H9 (cell line): ENCODE measurements at regions not wholly inside any gene's neighbourhood (a gene's known extent, or its start where the extent isn't known, plus 50 kb on each side); places are given as distances from the start of the nearest gene placed in this dataset.

ENCODE experiments used
- DNase-seq: peaks from one replicate; pipeline ENCODE4 v3.0.0-alpha.2; 2017
- H2AFZ ChIP-seq: one replicate; pipeline ENCODE4 v1.6.1; 2013; ENCODE audit warnings: mild to moderate bottlenecking, low read length, control low read depth, moderate library complexity
- H2AK5ac ChIP-seq: 2 replicates; pipeline ENCODE4 v1.6.1; 2013; ENCODE audit warnings: low read length, control low read depth, mixed read lengths; ENCODE audit not compliant: insufficient read length
- H2BK120ac ChIP-seq: one replicate; pipeline ENCODE4 v1.6.1; 2013; ENCODE audit warnings: low read depth, mild to moderate bottlenecking, low read length, control low read depth, inconsistent platforms; ENCODE audit not compliant: poor library complexity, severe bottlenecking
- H2BK12ac ChIP-seq: 2 replicates; pipeline ENCODE4 v1.6.1; 2013; ENCODE audit warnings: low read length, control low read depth, mixed read lengths, low read depth; ENCODE audit not compliant: insufficient read length
- H2BK15ac ChIP-seq: 2 replicates; pipeline ENCODE4 v1.6.1; 2013; ENCODE audit warnings: low read depth, low read length, control low read depth
- H2BK20ac ChIP-seq: one replicate; pipeline ENCODE4 v1.6.1; 2013; ENCODE audit warnings: low read depth, mild to moderate bottlenecking, low read length, control low read depth, inconsistent platforms; ENCODE audit not compliant: poor library complexity, severe bottlenecking
- H2BK5ac ChIP-seq: 2 replicates; pipeline ENCODE4 v1.6.1; 2013; ENCODE audit warnings: low read length, control low read depth, mixed read lengths; ENCODE audit not compliant: insufficient read length
- H3K14ac ChIP-seq: 2 replicates; pipeline ENCODE4 v1.6.1; 2013; ENCODE audit warnings: low read length, control low read depth; ENCODE audit not compliant: insufficient read depth
- H3K18ac ChIP-seq: 2 replicates; pipeline ENCODE4 v1.6.1; 2013; ENCODE audit warnings: low read depth, mild to moderate bottlenecking, mixed read lengths, low read length, control low read depth; ENCODE audit not compliant: insufficient read length
- H3K23ac ChIP-seq: 2 replicates; pipeline ENCODE4 v1.6.1; 2013; ENCODE audit warnings: low read length, control low read depth, mixed read lengths, low read depth; ENCODE audit not compliant: insufficient read length
- H3K23me2 ChIP-seq: 2 replicates; pipeline ENCODE4 v1.6.1; 2013; ENCODE audit warnings: low read depth, mild to moderate bottlenecking, mixed read lengths, low read length, control low read depth; ENCODE audit not compliant: insufficient read length, poor library complexity, severe bottlenecking
- H3K27ac ChIP-seq: 2 replicates; pipeline ENCODE4 v1.5.1; 2013; ENCODE audit warnings: low read length, control low read depth, mixed read lengths, low read depth; ENCODE audit not compliant: insufficient read length
- H3K27me3 ChIP-seq: 2 replicates; pipeline ENCODE4 v1.6.1; 2013; ENCODE audit warnings: low read length, control low read depth, inconsistent platforms; ENCODE audit not compliant: insufficient read depth
- H3K4ac ChIP-seq: 2 replicates; pipeline ENCODE4 v1.6.1; 2013; ENCODE audit warnings: low read depth, mild to moderate bottlenecking, control low read depth, inconsistent platforms, low read length, moderate library complexity
- H3K4me1 ChIP-seq: 2 replicates; pipeline ENCODE4 v1.6.1; 2013; ENCODE audit warnings: low read length, control low read depth, inconsistent platforms; ENCODE audit not compliant: insufficient read depth
- H3K4me2 ChIP-seq: 2 replicates; pipeline ENCODE4 v1.6.1; 2013; ENCODE audit warnings: low read length, control low read depth, mixed read lengths; ENCODE audit not compliant: insufficient read length, insufficient read depth
- H3K56ac ChIP-seq: 2 replicates; pipeline ENCODE4 v1.6.1; 2013; ENCODE audit warnings: low read depth, mild to moderate bottlenecking, mixed read lengths, low read length, control low read depth; ENCODE audit not compliant: insufficient read length
- H3K79me1 ChIP-seq: 2 replicates; pipeline ENCODE4 v1.6.1; 2013; ENCODE audit warnings: low read depth, mild to moderate bottlenecking, moderate library complexity, low read length, control low read depth, inconsistent platforms; ENCODE audit not compliant: insufficient read depth, poor library complexity, severe bottlenecking
- H3K79me2 ChIP-seq: 2 replicates; pipeline ENCODE4 v1.6.1; 2013; ENCODE audit warnings: low read length, control low read depth, inconsistent platforms; ENCODE audit not compliant: insufficient read depth
- H3K9ac ChIP-seq: 2 replicates; pipeline ENCODE4 v1.6.1; 2013; ENCODE audit warnings: low read length, control low read depth, mixed read lengths; ENCODE audit not compliant: insufficient read length; ENCODE audit errors: extremely low read depth
- H3K9me3 ChIP-seq: one replicate; pipeline ENCODE4 v1.6.1; 2013; ENCODE audit warnings: low read depth, low read length, inconsistent platforms; ENCODE audit not compliant: control insufficient read depth
- H3T11ph ChIP-seq: one replicate; pipeline ENCODE4 v1.6.1; 2013; ENCODE audit warnings: mild to moderate bottlenecking, low read length, control low read depth, inconsistent platforms
- H4K20me1 ChIP-seq: one replicate; pipeline ENCODE4 v1.6.1; 2013; ENCODE audit not compliant: control insufficient read depth, insufficient read length, insufficient read depth
- H4K5ac ChIP-seq: 2 replicates; pipeline ENCODE4 v1.6.1; 2013; ENCODE audit warnings: low read depth, mild to moderate bottlenecking, mixed read lengths, low read length, control low read depth; ENCODE audit not compliant: insufficient read length
- H4K8ac ChIP-seq: replicated peaks from 2 replicates; pipeline ENCODE4 v1.6.1; 2013; ENCODE audit warnings: low read length, control low read depth, mixed read lengths, low read depth; ENCODE audit not compliant: insufficient read length
- H4K91ac ChIP-seq: 2 replicates; pipeline ENCODE4 v1.6.1; 2013; ENCODE audit warnings: low read depth, mild to moderate bottlenecking, moderate library complexity, mixed read lengths, low read length, control low read depth; ENCODE audit not compliant: insufficient read length
- H3K27ac Mint-ChIP-seq, 3 experiments: 2 replicates in 2 of 3; 3 replicates in 1 of 3; pipeline ENCODE4 v1.8.0; 2020 to 2021; ENCODE audit warnings: mixed read lengths in 3 of 3, mild to moderate bottlenecking in 1 of 3, moderate library complexity in 1 of 3
- H3K27me3 Mint-ChIP-seq: 2 replicates; pipeline ENCODE4 v1.8.0; 2021; ENCODE audit warnings: low read depth, mild to moderate bottlenecking, moderate library complexity, mixed read lengths
- H3K36me3 Mint-ChIP-seq, 3 experiments: 2 replicates in 2 of 3; 3 replicates in 1 of 3; pipeline ENCODE4 v1.8.0; 2020 to 2021; ENCODE audit warnings: low read depth in 3 of 3, mixed read lengths in 3 of 3; ENCODE audit not compliant: insufficient read depth in 1 of 3
- H3K4me1 Mint-ChIP-seq, 2 experiments: 2 replicates each; pipeline ENCODE4 v1.8.0; 2020; ENCODE audit warnings: mixed read lengths in 2 of 2
- H3K4me3 Mint-ChIP-seq, 2 experiments: 2 replicates in 1 of 2; 3 replicates in 1 of 2; pipeline ENCODE4 v1.8.0; 2020 to 2021; ENCODE audit warnings: mild to moderate bottlenecking in 2 of 2, mixed read lengths in 2 of 2, moderate library complexity in 1 of 2
- H3K9me3 Mint-ChIP-seq, 2 experiments: 2 replicates in 1 of 2; 3 replicates in 1 of 2; pipeline ENCODE4 v1.8.0; 2020; ENCODE audit warnings: mild to moderate bottlenecking in 2 of 2, mixed read lengths in 2 of 2, moderate library complexity in 1 of 2
- WGBS: extraction: QIAGEN DNeasy Blood & Tissue Kit; methylation state at CpG from one replicate; pipeline ENCODE4 v1.1.7; 2013; ENCODE audit warnings: missing lambda C conversion rate, low lambda C conversion rate, mixed read lengths; ENCODE audit not compliant: insufficient read length; ENCODE audit errors: extremely low coverage; 5-methylcytosine and 5-hydroxymethylcytosine counted together
- TF ChIP-seq, protein P1 (sequence below): fragments of 200-600 bp; sonication (generic); conservative IDR thresholded peaks from 3 replicates; pipeline ENCODE4 v1.8.0; 2021; ENCODE audit warnings: antibody characterized with exemption, mild to moderate bottlenecking

- H4K5ac ChIP-seq: no peak overlapping the region
- no peak overlapping the region for H3K23ac ChIP-seq
- no peak overlapping the region for H2BK20ac ChIP-seq
- H4K8ac ChIP-seq: no peak overlapping the region
- H3K79me1 ChIP-seq: no peaks in the 10 kb centered on the region
- no peak overlapping the region for H3K9ac ChIP-seq
- H2BK12ac ChIP-seq: no peak overlapping the region
- H3K14ac ChIP-seq: no peak overlapping the region
- H2AFZ ChIP-seq: no peak overlapping the region
- Mint-ChIP-seq H3K9me3 (no peaks in the 10 kb centered on the region), H3K36me3 (no peaks in the 10 kb centered on the region), H3K27me3 (peaks cover 3% of the 10 kb centered on the region), H3K4me3 (no peak overlapping the region), H3K27ac (no peak overlapping the region), H3K4me1 (peaks cover 6 to 9% of the 10 kb centered on the region in 2 experiments; a peak in 3 of 4 replicates)
- H3K56ac ChIP-seq: no peak overlapping the region
- no peaks in the 10 kb centered on the region for H3K27me3 ChIP-seq
- no peak overlapping the region for H2BK15ac ChIP-seq
- H3K9me3 ChIP-seq: no peaks in the 10 kb centered on the region
- H3K4ac ChIP-seq: no peak overlapping the region
- no peaks in the 10 kb centered on the region for H3K4me1 ChIP-seq
- no peak overlapping the region for H2BK5ac ChIP-seq
- WGBS: no CpG with 5 or more reads among the region's 1 CpG
- H3K79me2 ChIP-seq: no peaks in the 10 kb centered on the region
- TF ChIP-seq, protein P1, sequence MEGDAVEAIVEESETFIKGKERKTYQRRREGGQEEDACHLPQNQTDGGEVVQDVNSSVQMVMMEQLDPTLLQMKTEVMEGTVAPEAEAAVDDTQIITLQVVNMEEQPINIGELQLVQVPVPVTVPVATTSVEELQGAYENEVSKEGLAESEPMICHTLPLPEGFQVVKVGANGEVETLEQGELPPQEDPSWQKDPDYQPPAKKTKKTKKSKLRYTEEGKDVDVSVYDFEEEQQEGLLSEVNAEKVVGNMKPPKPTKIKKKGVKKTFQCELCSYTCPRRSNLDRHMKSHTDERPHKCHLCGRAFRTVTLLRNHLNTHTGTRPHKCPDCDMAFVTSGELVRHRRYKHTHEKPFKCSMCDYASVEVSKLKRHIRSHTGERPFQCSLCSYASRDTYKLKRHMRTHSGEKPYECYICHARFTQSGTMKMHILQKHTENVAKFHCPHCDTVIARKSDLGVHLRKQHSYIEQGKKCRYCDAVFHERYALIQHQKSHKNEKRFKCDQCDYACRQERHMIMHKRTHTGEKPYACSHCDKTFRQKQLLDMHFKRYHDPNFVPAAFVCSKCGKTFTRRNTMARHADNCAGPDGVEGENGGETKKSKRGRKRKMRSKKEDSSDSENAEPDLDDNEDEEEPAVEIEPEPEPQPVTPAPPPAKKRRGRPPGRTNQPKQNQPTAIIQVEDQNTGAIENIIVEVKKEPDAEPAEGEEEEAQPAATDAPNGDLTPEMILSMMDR: no peak
- DNase-seq: no peak
- no peaks in the 10 kb centered on the region for H3K23me2 ChIP-seq
- no peak overlapping the region for H3K27ac ChIP-seq
- H3T11ph ChIP-seq: no peak overlapping the region
- no peak overlapping the region for H2AK5ac ChIP-seq
- H2BK120ac ChIP-seq: no peak overlapping the region
- H4K91ac ChIP-seq: no peak overlapping the region
- no peak overlapping the region for H3K18ac ChIP-seq
- no peaks in the 10 kb centered on the region for H4K20me1 ChIP-seq
- no peak overlapping the region for H3K4me2 ChIP-seq
Measured at GRCh38 chr1:213773975-213774374, 213.8 kb upstream of the PROX1 start.
